SK-N-MC (cell line): ENCODE measurements at regions not wholly inside any gene's neighbourhood (a gene's known extent, or its start where the extent isn't known, plus 50 kb on each side); places are given as distances from the start of the nearest gene placed in this dataset.

ENCODE experiments used
- DNase-seq: peaks from one replicate; pipeline ENCODE4 v3.0.0-alpha.2; 2011; ENCODE audit warnings: low read depth, low spot score
- H3K27ac ChIP-seq: fragments of 200-600 bp; sonication (generic); 2 replicates; pipeline ENCODE4 v1.5.1; 2016; ENCODE audit warnings: mixed run types
- H3K36me3 ChIP-seq: fragments of 200-600 bp; sonication (generic); 2 replicates; pipeline ENCODE4 v1.6.1; 2017; ENCODE audit warnings: antibody characterized with exemption, low read length, mixed read lengths; ENCODE audit not compliant: insufficient read depth
- H3K4me3 ChIP-seq: fragments of 200-600 bp; sonication (generic); 2 replicates; pipeline ENCODE4 v1.5.1; 2016
- H3K9ac ChIP-seq: fragments of 200-600 bp; sonication (generic); 2 replicates; pipeline ENCODE4 v1.8.0; 2017; ENCODE audit warnings: mixed run types, mixed read lengths; ENCODE audit not compliant: insufficient read length
- H3K9me3 ChIP-seq: fragments of 200-600 bp; sonication (generic); 2 replicates; pipeline ENCODE4 v1.6.1; 2017; ENCODE audit warnings: low read depth, mild to moderate bottlenecking, antibody characterized with exemption, low read length, moderate library complexity, mixed read lengths
- EZH2 ChIP-seq: fragments of 200-600 bp; sonication (generic); IDR thresholded peaks from one replicate; pipeline ENCODE4 v1.6.1; 2017; ENCODE audit warnings: antibody characterized with exemption
- FOXP2 ChIP-seq: optimal IDR thresholded peaks from 2 replicates; pipeline ENCODE3; 2011; ENCODE audit warnings: mild to moderate bottlenecking, moderate library complexity; ENCODE audit not compliant: insufficient read depth; ENCODE audit errors: extremely low read length, control extremely low read depth
- POLR2AphosphoS5 ChIP-seq: IDR thresholded peaks from 2 replicates; pipeline ENCODE4 v1.6.1; 2012; ENCODE audit warnings: mild to moderate bottlenecking, low read depth, low read length, borderline replicate concordance

DNA sequence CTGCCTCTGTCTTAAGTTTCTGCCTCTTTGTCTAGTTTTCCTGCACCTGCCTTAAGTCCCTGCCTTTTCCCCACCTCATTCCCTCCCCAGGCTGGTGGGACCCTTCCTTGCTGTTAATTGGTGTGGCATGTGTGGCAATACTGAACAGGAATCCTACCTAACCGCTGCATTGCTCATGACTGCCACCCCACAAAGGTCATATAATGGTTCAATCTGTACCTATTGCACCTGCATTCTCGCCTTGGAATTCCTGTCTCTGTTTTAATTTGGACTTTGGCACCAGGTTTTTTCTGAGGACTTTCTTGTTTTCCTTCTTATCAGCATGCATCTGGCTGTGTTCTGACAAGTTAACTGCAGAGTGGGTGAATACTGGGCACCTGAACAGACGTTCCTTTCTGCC lies 966.2 kb upstream of the TMEM132C start:
- H3K9ac ChIP-seq: no peak overlapping the region
- H3K4me3 ChIP-seq: no peak overlapping the region
- no peak for TF ChIP-seq POLR2AphosphoS5
- TF ChIP-seq FOXP2: no peak
- no peak for TF ChIP-seq EZH2
- no peak overlapping the region for H3K27ac ChIP-seq
- 0 out of 2 replicates have a peak, but pooled peaks cover 3% of the 10 kb centered on the region for H3K9me3 ChIP-seq
- H3K36me3 ChIP-seq: no peaks in the 10 kb centered on the region
- no peak for DNase-seq

DNA sequence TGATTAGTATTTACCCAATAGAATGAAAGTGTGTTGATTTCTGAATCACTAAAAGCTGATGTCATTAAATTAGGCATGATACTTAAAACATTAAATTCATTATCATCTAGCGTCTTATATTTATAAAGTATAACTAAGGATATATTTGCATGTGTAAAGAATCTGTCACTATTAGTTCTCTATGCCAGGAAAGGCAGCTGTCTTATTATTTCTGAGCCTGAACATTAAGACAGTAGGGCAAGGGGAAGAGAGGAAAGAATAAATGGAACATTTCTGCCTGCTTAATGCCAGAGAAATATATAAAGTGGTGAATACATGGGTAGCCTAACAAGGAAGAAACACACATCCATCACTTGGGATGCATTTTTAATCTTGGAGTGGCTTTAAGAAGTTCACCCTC lies 965.1 kb upstream of the TMEM132C start:
- DNase-seq: no peak
- Histone ChIP-seq H3K9ac (no peak overlapping the region), H3K9me3 (0 out of 2 replicates have a peak, but pooled peaks cover 3% of the 10 kb centered on the region), H3K36me3 (no peaks in the 10 kb centered on the region), H3K4me3 (no peak overlapping the region), H3K27ac (no peak overlapping the region)
- TF ChIP-seq EZH2: no peak
- TF ChIP-seq POLR2AphosphoS5: no peak
- no peak for TF ChIP-seq FOXP2

DNA sequence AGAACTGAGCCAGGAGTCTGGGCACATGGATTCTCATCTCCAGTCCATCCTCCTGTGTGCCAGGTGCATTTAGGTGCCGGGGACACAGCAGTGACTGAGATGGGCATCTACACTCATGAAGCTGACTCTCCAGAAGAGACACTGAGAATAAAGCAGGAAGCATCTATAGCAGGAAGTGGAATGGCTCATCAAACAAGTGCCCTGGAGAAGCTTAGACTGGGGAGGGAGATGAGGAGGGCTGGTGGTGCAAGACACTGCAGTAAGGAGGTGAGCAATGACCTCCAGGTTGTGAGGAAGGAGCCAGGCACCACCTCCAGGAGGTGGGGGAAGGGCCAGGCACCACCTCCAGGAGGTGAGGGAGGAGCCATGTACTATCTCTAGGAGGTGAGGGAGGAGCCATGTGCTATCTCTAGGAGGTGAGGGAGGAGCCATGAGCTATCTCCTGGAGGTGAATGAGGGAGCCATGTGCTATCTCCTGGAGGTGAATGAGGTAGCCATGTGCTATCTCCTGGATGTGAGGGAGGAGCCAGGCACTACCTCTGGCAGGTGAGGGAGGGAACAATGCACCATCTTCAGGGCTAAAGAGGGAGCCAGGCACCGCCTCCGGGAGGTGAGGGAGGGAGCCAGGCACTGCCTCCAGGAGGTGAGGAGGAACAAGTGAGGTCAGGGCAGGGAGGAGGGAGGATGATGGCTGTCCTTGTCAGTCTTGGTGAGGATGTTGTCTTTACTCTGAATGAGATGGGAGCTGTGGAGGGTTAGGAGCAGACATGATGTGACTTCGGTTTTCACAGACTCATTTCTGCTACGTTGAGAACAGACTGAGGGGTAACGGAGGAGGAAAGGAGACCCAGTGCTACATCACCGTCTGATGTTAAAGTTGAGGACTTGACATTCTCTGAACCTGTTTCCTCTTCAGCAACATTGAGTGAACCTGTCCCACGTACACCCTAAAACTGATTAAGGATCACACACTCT lies 961.9 kb upstream of the TMEM132C start:
- Histone ChIP-seq H3K36me3 (no peaks in the 10 kb centered on the region), H3K9ac (no peak overlapping the region), H3K9me3 (no peaks in the 10 kb centered on the region), H3K27ac (no peak overlapping the region), H3K4me3 (no peak overlapping the region)
- TF ChIP-seq POLR2AphosphoS5 (no peak), FOXP2 (no peak), EZH2 (no peak)
- DNase-seq: no peak

DNA sequence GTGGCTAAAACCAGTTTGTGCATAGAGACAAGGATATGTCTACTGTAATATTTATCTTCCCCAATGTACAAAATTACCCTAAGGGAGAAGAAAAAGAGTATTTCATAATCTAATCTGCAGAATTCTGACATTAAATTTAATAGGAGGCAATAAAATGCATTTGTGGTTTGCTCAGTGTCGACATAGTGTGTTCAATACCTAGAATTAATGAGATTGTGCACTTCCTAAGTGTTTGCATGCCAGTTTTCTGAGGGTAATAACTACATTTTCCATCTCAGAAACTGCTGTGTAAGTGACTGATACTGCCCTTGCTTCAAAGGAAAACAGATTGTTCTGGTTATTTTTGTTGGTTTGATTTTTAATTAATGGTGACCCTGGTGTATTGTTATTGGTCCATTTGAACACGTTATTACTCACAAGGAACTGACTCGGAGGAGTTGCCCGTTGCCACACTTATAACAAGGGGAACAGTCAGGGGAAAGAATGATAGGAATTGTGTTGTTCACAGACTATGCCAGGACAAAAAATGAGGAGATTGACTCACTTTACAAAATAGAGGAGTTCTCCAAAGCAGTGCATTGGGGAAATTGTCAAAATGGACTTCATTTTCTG lies 960.3 kb upstream of the TMEM132C start:
- H3K9me3 ChIP-seq: no peaks in the 10 kb centered on the region
- peak; percentile 93 for DNase-seq
- H3K9ac ChIP-seq: no peak overlapping the region
- H3K36me3 ChIP-seq: no peaks in the 10 kb centered on the region
- H3K4me3 ChIP-seq: peak overlapping the region; percentile 60
- TF ChIP-seq FOXP2: peak; percentile 52
- no peak for TF ChIP-seq EZH2
- TF ChIP-seq POLR2AphosphoS5: peak; percentile 63; the same call in 1 of the 2 replicates
- H3K27ac ChIP-seq: peak overlapping the region; percentile 76; the same call in 1 of the 2 replicates

DNA sequence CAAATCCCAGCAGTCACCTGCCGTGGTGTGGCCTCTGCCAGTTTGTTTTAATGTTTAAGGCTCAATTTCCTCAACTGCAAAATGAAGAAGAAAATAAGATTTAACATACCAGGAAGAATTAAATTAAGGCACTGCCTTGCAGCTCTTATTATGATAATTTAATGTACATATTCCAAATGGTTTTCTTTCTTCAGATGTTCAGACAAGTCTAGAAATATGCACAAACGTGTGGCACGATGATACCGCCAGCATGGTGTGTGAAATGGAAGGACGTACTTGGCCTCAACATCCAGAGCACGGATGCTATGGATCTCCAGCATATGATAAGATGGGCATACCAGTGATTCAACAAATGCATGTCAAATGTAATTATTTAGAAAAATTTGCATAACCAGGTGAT lies 959.4 kb upstream of the TMEM132C start:
- Histone ChIP-seq H3K9ac (no peak overlapping the region), H3K27ac (0 out of 2 replicates have a peak overlapping the region, but pooled peaks have one; percentile 76), H3K4me3 (peak overlapping the region; percentile 60; the same call in 1 of the 2 replicates), H3K36me3 (no peaks in the 10 kb centered on the region), H3K9me3 (no peaks in the 10 kb centered on the region)
- DNase-seq: no peak
- TF ChIP-seq EZH2 (no peak), FOXP2 (no peak), POLR2AphosphoS5 (no peak)

DNA sequence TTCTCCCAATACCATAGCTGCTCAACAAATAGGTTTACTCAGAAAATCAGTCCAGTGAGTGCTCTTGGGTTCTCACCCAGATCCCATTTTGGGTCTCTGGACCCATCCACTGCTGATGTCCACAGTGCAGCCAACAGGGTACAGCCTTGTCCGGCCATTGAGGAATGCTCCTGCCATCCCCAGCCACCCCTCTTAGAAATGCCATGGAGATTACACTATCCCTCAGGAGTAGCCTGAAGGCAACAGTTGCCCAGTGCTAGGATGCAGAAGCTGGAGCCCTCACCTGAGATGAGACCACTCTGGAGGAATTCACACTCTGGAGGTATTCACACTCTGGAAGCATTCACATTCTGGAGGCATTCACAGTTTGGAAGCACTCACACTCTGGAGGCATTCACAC lies 958.8 kb upstream of the TMEM132C start:
- H3K27ac ChIP-seq: no peak overlapping the region
- TF ChIP-seq POLR2AphosphoS5 (no peak), FOXP2 (no peak), EZH2 (no peak)
- no peak overlapping the region for H3K4me3 ChIP-seq
- H3K9me3 ChIP-seq: no peaks in the 10 kb centered on the region
- H3K36me3 ChIP-seq: no peaks in the 10 kb centered on the region
- DNase-seq: no peak
- H3K9ac ChIP-seq: no peak overlapping the region

DNA sequence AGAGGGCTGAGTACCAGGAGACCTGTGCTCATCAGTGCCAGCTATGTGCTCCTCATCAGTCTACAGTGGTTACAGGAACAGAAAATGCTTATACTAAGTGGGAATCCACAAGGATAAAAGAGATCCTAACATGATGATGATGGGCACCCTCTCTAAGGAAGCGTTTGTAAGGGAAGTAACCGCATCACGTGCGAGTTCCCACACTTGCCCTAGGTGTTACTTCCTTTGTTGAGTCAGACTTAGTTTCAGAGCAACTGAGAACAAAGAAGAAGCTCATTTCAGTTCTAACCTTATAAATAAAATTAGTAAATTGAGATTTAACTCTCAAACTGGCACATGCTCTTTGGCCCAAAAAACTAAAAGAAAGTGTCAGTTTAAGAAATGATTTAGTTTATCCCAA lies 956.4 kb upstream of the TMEM132C start:
- H3K36me3 ChIP-seq: no peaks in the 10 kb centered on the region
- TF ChIP-seq FOXP2 (no peak), POLR2AphosphoS5 (no peak), EZH2 (no peak)
- H3K27ac ChIP-seq: no peak overlapping the region
- H3K4me3 ChIP-seq: no peak overlapping the region
- no peak overlapping the region for H3K9ac ChIP-seq
- no peak for DNase-seq
- no peaks in the 10 kb centered on the region for H3K9me3 ChIP-seq

- no peak for TF ChIP-seq POLR2AphosphoS5
- no peak for TF ChIP-seq FOXP2
- TF ChIP-seq EZH2: no peak
- H3K27ac ChIP-seq: no peak overlapping the region
- H3K9ac ChIP-seq: no peak overlapping the region
- no peak overlapping the region for H3K4me3 ChIP-seq
- no peaks in the 10 kb centered on the region for H3K9me3 ChIP-seq
- no peaks in the 10 kb centered on the region for H3K36me3 ChIP-seq
- DNase-seq: no peak
These were observed 955.1 kb upstream of the TMEM132C start for GRCh38 chr12:127311720-127312364.
